ENCODE measurements at regions not wholly inside any gene's neighbourhood (a gene's known extent, or its start where the extent isn't known, plus 50 kb on each side); places are given as distances from the start of the nearest gene placed in this dataset.

GRCh38 chr2:150292807-150293206 is 194.7 kb downstream of the RND3 start:
- TF ChIP-seq CTCF (IDR thresholded peaks at IDR 0.05) = no peak
- no peak for TF ChIP-seq POLR2A (IDR thresholded peaks at IDR 0.05)

All from suprapubic skin (tissue), 3 donors.